Testis (tissue), 2 donors: ENCODE measurements at regions not wholly inside any gene's neighbourhood (a gene's known extent, or its start where the extent isn't known, plus 50 kb on each side); places are given as distances from the start of the nearest gene placed in this dataset.
"Not testable (repeated sequence)": the region's sequence is repeated elsewhere in the genome, so short reads cannot be mapped to it uniquely, and the experiment has no call there.

ENCODE experiments used
- DNase-seq: peaks from one replicate; pipeline ENCODE4 v3.0.0-alpha.2; 2019
- H3K27ac ChIP-seq, 2 donors: fragments of 200-600 bp; sonication (generic); one replicate each; pipeline ENCODE4 v1.5.1; 2019
- H3K27me3 ChIP-seq: fragments of 200-600 bp; sonication (generic); one replicate; pipeline ENCODE4 v1.5.1; 2019
- H3K36me3 ChIP-seq: fragments of 200-600 bp; sonication (generic); one replicate; pipeline ENCODE4 v1.5.1; 2017; ENCODE audit warnings: low read depth; ENCODE audit errors: missing control alignments
- H3K4me1 ChIP-seq: fragments of 200-600 bp; sonication (generic); one replicate; pipeline ENCODE4 v1.5.1; 2019
- H3K4me3 ChIP-seq, 2 donors: fragments of 200-600 bp; sonication (generic); one replicate each; pipeline ENCODE4 v1.5.1; 2017 to 2019
- H3K9me3 ChIP-seq: fragments of 200-600 bp; sonication (generic); one replicate; pipeline ENCODE4 v1.5.1; 2017
- POLR2A ChIP-seq: fragments of 450-650 bp; IDR thresholded peaks from one replicate; pipeline ENCODE4 v1.6.1; 2017; ENCODE audit warnings: antibody characterized with exemption, mild to moderate bottlenecking, moderate library complexity
- WGBS, 2 donors: methylation state at CpG; one replicate each; pipeline ENCODE4 v1.1.5; 2018; 5-methylcytosine and 5-hydroxymethylcytosine counted together
- intact Hi-C: fragments of 100-400 bp; cut with DNase I; formaldehyde crosslinking; loops from one replicate; pipeline ENCODE4 v1.15.1; 2023; ENCODE audit warnings: low total_unique reads
- TF ChIP-seq, protein P1 (sequence below), 3 experiments: fragments of 450-650 bp in 2 of 3; fragments of 200-600 bp in 1 of 3; sonication (generic) in 1 of 3; IDR thresholded peaks; one replicate each; pipeline ENCODE4 v1.5.1; 2016 to 2019; ENCODE audit warnings: antibody characterized with exemption in 3 of 3, mild to moderate bottlenecking in 2 of 3, moderate library complexity in 1 of 3

- Histone ChIP-seq H3K4me3 (no peak overlapping the region), H3K27ac (no peak overlapping the region), H3K4me1 (no peaks in the 10 kb centered on the region), H3K27me3 (no peaks in the 10 kb centered on the region), H3K9me3 (no peaks in the 10 kb centered on the region), H3K36me3 (no peaks in the 10 kb centered on the region)
- TF ChIP-seq POLR2A, result no peak
- TF ChIP-seq, protein P1, sequence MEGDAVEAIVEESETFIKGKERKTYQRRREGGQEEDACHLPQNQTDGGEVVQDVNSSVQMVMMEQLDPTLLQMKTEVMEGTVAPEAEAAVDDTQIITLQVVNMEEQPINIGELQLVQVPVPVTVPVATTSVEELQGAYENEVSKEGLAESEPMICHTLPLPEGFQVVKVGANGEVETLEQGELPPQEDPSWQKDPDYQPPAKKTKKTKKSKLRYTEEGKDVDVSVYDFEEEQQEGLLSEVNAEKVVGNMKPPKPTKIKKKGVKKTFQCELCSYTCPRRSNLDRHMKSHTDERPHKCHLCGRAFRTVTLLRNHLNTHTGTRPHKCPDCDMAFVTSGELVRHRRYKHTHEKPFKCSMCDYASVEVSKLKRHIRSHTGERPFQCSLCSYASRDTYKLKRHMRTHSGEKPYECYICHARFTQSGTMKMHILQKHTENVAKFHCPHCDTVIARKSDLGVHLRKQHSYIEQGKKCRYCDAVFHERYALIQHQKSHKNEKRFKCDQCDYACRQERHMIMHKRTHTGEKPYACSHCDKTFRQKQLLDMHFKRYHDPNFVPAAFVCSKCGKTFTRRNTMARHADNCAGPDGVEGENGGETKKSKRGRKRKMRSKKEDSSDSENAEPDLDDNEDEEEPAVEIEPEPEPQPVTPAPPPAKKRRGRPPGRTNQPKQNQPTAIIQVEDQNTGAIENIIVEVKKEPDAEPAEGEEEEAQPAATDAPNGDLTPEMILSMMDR (IDR thresholded peaks at IDR 0.05), result no peak
- no peak for DNase-seq
- intact Hi-C loops, result no loop called here
- 52 to 59% methylated on average over 4 of the region's 4 CpGs for WGBS, 2 donors
Observed at GRCh38 chr13:97539651-97540610, 106.0 kb downstream of the RAP2A start.

- Histone ChIP-seq H3K9me3 (no peaks in the 10 kb centered on the region), H3K27ac (no peak overlapping the region), H3K4me3 (no peak overlapping the region), H3K36me3 (no peaks in the 10 kb centered on the region), H3K4me1 (no peaks in the 10 kb centered on the region), H3K27me3 (no peaks in the 10 kb centered on the region)
- TF ChIP-seq, protein P1 (IDR thresholded peaks at IDR 0.05), result no peak
- TF ChIP-seq POLR2A, result no peak
- intact Hi-C loops, result no loop called here
- DNase-seq, result no peak
- 47 to 49% methylated on average over 6 of the region's 6 CpGs for WGBS, 2 donors
Observed at GRCh38 chr13:97540696-97541095, 106.7 kb downstream of the RAP2A start.

GRCh38 chr13:97542102-97542685, 108.2 kb downstream of the RAP2A start:
- intact Hi-C loops, result no loop called here
- no peaks in the 10 kb centered on the region for H3K9me3 ChIP-seq
- H3K36me3 ChIP-seq, result no peaks in the 10 kb centered on the region
- TF ChIP-seq POLR2A, result no peak
- TF ChIP-seq, protein P1 (IDR thresholded peaks at IDR 0.05), result no peak
- no peak overlapping the region for H3K4me3 ChIP-seq
- 73 to 92% methylated on average over 3 to 4 of the region's 4 CpGs for WGBS, 2 donors
- DNase-seq, result no peak
- H3K27me3 ChIP-seq, result no peaks in the 10 kb centered on the region
- H3K4me1 ChIP-seq, result no peaks in the 10 kb centered on the region
- no peak overlapping the region for H3K27ac ChIP-seq

DNA sequence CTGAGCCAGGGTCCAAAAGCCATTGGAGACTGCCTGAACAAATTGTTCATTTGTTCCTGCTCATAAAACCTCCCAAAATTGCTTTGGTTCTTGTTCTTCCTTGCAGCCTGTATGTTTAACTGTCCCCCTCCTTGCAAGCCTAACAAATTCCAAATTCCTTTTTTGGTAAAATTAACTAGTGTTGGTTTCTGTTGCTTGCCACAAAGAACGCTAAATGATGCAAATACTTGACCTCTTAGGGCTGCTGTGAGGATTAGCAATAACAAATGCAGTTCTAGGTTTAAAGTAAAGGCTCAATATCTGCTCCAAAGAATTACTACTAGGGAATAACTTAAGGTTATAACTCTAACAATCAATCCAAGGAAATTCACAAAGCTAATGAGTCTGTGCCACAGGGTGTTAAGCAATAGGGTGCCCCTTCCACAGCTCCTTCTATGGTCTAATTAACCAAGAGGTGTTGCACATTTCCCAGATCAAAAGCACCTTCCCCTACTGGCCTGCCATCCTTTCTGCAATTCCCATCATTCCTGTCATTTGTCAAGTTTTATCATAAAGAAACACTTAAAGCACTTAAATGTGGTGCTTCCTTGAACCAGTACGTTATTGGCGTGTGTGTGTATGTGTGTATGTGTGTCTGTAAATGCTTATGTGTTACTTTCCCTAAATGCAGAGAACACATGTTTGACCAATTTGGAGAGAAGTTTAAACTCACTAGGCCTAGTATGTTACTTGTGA, 110.2 kb downstream of the RAP2A start:
- 83 to 89% methylated on average over 3 of the region's 3 CpGs for WGBS, 2 donors
- intact Hi-C loops, result no loop called here
- Histone ChIP-seq H3K4me3 (no peak overlapping the region), H3K9me3 (no peaks in the 10 kb centered on the region), H3K27ac (no peak overlapping the region), H3K36me3 (no peaks in the 10 kb centered on the region), H3K4me1 (no peaks in the 10 kb centered on the region), H3K27me3 (no peaks in the 10 kb centered on the region)
- TF ChIP-seq POLR2A, result no peak
- TF ChIP-seq, protein P1 (IDR thresholded peaks at IDR 0.05), result no peak
- no peak for DNase-seq

DNA sequence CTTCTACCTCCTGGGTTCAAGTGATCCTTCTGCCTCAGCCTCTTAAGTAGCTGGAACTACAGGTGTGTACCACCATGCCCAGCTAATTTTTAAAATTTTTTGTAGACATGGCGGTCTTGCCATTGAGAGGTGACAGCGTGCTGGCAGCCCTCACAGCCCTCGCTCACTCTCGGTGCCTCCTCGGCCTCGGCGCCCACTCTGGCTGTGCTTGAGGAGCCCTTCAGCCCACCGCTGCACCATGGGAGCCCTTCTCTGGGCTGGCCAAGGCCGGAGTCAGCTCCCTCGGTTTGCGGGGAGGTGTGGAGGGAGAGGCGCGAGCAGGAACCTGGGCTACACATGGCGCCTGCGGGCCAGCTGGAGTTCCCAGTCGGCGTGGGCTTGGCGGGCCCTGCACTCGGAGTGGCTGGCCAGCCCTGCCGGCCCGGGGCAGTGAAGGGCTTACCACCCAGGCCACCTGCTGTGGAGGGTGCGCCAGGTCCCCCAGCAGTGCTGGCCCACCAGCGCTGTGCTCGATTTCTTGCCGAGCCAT, 111.1 kb downstream of the RAP2A start:
- WGBS, 2 donors, result 88 to 92% methylated on average over 11 to 21 of the region's 25 CpGs
- H3K27ac ChIP-seq, H3K27me3 ChIP-seq, DNase-seq, H3K36me3 ChIP-seq, H3K9me3 ChIP-seq, H3K4me3 ChIP-seq, intact Hi-C loops, H3K4me1 ChIP-seq: not testable (repeated sequence)
